ENCODE measurements at regions not wholly inside any gene's neighbourhood (a gene's known extent, or its start where the extent isn't known, plus 50 kb on each side); places are given as distances from the start of the nearest gene placed in this dataset.

- TF ChIP-seq CTCF (IDR thresholded peaks at IDR 0.05) (no peak), POLR2A (IDR thresholded peaks at IDR 0.05) (no peak)
These were observed 90.7 kb upstream of the WSB1 start for GRCh38 chr17:27203241-27203640.

Data from thyroid gland (tissue), 4 donors.